RCC 7860 (cell line): ENCODE measurements at regions not wholly inside any gene's neighbourhood (a gene's known extent, or its start where the extent isn't known, plus 50 kb on each side); places are given as distances from the start of the nearest gene placed in this dataset.

ENCODE experiments used
- DNase-seq: peaks from one replicate; pipeline ENCODE4 v3.0.0-alpha.2; 2015; ENCODE audit warnings: low spot score
- FAIRE-seq: peaks from 2 replicates; lab custom pipeline; 2012; peaks lifted over from hg19 to GRCh38; lab: Jason Lieb, UNC

DNA sequence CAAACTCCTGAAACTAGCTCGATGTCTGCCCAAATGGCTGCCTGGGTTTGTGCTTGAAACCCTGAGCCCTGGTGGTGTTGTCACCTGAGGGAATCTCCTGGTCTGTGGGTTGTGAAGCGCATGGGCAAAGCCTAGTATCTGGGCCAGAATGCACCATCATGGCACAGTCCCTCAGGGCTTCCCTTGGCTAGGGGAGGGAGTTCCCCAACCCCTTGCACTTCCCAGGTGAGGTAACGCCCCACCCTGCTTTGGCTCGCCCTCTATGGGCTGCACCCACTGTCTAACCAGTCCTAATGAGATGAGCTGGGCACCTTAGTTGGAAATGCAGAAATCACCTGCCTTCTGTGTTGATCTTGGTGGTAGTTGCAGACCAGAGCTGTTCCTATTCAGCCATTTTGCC is 152.9 kb upstream of the MAP3K7 start:
- FAIRE-seq (no peak), DNase-seq (no peak)

DNA sequence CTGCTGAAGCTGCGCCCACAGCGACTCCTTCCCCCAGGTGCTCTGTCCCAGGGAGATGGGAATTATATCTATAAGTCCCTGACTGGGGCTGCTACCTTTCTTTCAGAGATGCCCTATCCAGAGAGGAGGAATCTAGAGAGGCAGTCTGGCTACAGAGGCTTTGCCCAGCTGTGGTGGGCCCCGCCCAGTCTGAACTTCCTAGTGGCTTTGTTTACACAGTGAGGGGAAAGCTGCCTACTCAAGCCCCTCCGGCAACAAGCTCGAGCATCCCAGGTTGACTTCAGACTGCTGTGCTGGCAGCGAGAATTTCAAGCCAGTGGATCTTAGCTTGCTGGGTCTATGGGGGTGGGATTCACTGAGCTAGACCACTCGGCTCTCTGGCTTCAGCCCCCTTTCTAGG is 152.5 kb upstream of the MAP3K7 start:
- no peak for DNase-seq
- FAIRE-seq: no peak

DNA sequence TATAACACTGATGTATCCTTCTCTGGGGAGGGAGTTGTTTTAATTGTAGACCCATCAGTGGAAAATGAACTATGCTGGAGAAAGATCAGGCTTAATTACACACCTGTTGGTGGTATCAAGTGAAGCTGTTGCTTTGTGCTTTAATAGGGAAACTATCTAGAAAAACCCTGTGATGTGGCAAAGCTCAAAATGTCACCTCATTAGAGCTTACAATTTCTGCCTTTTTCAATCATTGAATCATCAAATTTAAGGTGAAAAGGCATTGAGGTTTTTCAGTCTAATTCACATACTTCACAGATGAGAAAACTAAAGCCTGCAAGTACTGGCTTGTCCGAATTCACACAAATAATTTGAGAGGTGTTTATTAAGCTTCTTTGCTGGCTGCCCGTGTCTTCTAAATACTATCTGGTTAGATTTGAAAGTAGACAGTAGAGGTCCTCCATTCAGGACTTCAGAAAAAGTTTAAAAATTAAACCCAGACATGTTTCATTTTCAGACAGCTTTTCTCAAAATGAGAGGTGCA is 143.3 kb upstream of the MAP3K7 start:
- FAIRE-seq: no peak
- no peak for DNase-seq

DNA sequence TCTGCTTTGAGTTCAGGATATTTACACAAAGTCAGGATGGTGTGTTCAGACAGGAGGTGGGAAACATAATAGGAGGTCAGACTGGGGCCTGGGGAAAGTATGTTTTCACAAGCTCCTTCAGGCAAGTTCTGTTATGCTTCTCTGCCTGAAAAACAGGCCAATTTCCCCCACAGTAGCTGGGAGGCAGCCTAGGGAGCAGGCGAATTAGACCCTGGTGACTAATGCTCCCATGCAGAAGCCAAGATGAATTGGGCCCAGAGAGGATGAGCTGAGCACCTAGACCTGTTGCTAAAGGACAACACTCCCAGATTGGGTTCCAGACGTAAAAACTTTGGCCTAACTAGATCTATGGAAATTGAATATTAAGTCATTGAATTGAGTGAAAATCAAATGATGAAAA is 142.2 kb upstream of the MAP3K7 start:
- DNase-seq (no peak), FAIRE-seq (no peak)

DNA sequence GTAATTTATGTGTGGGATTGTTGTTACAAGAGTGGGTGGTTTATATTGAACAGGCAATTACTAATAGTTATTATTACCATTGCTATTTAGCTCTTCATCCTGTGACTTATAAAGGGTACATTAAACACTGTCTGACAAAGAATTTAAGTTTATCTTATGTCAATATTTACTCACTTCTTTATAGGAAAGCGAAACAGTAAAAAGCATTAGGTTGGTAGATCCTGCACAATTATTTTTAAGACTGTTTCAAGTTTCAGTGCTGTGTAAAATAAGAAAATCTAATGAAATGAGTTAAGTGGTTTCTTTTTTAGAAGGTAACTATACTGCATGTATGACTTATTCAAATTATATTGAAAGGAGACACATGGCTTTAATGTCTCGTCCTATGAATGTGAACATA is 135.8 kb upstream of the MAP3K7 start:
- DNase-seq (no peak), FAIRE-seq (no peak)

DNA sequence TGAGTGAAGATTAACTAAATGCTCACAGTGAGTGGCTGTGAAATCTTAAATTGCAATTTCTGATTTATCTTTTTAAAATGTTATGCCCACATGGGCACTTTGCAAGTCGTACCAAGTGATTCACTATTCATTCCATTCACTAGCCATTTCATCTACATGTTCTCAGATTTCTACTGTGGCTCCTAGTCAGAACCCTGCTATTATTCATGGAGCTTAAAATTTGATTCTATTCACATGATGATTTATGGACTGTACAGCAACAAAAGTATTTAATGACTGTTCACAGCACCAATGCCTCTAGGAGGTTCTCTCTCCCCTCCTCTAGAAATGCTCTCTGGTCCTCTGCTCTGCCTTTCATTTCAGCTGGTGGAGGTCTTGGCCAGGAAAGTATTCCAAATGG is 133.5 kb upstream of the MAP3K7 start:
- DNase-seq: no peak
- FAIRE-seq: no peak

DNA sequence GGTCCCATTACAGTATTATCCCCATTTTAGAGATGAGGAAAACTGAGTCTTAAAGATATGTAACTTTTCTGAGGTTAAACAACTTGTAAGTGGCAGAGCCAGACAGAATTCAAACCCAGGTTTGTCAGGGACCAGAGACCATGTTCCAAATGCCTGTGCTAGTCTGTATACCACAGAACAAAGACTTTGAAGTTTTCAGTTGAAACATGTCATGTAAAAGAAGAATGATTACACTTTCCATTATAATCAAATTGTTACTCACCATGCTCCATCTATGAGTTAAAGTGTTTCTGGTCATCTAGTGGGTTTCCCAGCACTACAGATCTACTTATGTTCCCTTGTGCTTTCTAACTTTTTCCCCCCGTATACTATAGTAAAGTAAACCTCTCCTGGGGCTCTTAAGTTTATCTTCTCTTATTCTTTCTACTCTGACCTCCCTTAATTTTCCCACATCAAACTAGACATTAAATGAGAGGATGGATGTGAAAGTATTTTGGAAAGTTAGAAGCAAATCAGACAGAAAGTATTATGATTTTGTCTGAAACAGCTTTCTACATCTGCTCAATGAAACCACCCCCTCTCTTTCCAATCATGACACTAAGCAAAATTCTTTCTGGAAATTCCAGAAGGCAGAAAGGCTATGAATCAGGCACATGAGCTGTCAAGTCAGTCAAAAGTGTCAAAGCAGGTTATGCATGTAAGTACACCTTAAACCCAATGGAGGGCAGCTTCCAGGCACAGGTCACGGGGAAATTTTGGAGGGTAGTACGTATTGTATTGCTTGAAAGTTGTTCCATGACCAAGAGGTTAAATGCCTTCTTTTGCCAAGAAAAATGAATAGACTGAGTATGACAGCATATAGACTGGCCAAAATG is 132.7 kb upstream of the MAP3K7 start:
- FAIRE-seq (no peak), DNase-seq (no peak)

DNA sequence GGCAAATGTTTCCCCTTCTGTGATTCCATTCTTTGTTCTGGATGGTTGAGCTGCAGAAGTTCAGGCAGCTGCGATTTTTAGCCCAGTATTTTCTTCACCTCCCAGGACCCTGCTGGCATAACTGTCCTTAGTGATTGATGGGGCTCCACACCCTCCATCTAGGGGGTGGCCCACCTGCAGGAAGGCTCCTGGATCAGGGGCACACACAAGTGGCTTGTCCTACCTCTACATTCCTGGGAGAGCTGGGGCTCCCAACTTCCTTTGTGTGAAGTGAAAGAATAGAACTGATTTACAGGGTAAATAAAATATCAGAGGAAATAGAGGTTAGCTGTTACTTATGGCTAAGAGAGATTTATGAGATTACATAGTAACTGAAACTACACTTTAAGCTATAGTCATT is 129.5 kb upstream of the MAP3K7 start:
- DNase-seq (no peak), FAIRE-seq (no peak)

DNA sequence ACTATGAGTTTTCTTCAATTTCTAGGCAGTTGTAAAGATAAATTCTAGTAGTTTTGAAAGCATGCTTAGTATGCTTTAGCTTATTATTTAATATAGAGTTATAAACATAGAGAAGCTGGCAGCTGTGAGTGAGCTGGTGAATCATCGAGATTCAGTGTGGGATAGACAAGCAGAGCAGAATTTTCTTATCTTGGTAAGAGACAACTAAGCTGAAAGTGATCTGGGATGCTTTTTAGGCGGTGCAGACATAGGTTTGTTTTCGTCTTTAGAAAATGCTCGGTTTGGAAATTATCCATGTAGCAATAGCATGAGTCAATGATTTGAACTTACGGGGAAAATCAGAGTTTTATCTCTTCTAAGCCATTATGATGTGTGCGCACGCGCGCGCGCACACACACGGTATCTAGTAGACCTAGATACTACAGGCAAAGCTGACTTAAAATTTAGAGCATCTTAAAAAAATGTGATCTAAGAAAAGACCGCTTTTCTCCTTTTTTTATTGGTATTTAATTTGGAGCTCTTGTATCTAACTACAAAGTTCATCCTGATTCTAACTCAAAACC is 128.3 kb upstream of the MAP3K7 start:
- no peak for FAIRE-seq
- DNase-seq: no peak

DNA sequence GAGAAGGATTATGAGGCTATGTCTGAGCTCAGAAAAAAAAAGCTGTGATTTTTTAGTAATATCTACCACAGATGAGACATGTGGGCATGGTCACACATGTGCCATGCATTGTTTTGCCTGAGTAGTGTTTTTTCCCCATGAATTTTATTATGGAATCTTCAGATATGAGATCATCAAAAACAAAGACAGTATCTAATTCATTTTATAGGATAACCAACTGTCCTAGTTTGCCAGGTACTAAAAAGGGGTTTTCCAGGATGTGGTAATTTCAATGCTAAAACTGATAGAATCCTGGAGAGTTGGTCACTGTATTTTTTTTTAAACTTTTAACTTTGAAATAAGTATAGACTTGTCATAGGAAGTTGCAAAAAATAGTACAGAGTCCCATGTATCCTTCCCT is 127.4 kb upstream of the MAP3K7 start:
- DNase-seq: no peak
- no peak for FAIRE-seq

DNA sequence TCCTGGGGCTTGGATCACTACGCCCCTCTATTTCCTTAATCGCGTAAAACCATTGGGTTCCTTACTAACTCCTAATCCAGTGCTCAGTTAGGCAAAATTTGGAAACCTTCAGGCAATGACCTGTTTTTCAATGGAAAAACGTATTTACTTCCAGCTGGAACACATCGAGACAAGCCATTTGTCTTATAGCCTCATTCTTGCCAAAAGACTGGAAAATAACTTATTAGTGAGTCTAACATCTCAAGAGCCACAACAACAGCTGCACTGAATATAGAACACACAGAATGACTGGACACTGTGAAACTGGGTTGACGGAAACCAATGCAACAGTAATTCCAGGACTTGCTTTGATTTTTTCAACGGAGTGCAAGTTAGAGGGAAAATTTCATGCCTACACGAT is 125.2 kb upstream of the MAP3K7 start:
- FAIRE-seq: no peak
- DNase-seq: no peak

DNA sequence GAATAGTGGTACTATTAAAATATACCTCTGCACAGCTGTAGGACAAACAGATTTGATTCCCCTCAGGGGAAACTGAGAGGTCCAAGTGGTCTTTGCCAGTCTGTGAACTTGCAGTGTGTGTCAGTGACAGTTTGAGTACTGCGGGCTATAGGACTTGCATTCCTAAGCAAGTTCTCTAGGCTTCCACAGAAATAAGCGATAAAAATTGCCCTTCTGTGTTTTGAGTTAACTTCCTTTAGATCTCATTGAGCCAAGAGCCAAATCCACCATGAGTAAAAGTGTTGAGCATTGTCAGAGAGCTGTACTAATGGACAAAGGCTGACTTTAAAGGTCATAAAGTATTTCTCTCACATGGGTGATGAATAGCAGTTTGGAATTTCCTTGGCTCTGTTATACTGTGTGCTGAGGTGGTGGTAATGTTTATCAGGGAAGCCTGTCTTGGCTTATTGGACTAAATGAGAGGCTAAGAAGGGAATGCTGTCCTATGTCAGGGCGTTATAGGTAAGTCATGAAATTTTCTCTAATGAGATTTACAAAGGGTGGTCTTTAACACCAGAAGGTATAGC is 122.6 kb upstream of the MAP3K7 start:
- FAIRE-seq (no peak), DNase-seq (no peak)

DNA sequence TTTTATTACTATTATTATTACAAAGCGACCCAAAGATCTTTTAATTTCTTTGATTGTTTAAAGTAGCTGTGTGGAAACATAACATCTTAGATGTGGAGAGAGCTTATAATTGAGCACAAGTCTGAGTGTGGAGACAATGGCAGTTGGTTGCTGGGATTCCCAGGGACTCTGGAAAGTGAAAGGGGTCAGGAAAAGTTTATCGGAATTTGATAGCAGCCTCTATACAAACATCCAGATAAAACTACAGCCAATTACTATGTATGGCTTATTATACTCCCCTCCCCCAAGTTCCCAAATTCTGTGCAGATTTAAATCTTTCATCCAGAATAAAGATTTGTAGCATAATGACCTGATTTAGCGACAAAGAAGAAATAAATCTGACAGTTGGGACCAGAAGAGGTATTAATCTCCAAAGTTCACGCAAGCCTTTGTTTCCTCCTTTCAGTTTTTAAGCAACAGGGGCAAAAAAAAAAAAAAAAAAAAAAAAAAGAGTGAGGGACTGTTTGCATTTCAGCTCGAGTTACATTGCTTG is 121.4 kb upstream of the MAP3K7 start:
- no peak for DNase-seq
- FAIRE-seq: no peak

DNA sequence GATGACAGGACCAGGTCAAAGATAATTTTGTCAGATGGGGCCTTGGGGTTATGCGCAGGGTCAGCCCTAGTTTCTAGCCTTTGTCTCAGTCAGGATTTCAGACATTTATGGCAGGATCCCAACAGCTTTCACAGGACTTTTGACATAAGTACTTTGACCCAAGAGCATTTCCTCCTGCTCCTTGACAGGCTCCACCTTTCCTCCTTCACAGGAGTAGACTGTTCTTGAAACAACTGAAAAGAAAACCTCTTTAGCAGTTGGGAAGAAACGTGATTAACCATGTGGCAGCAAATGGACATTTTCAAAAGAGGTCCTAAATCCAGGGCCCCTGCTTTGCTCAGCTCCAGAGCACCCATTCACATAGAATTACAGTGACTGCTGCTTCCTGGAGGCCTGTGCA is 120.4 kb upstream of the MAP3K7 start:
- FAIRE-seq: no peak
- no peak for DNase-seq

DNA sequence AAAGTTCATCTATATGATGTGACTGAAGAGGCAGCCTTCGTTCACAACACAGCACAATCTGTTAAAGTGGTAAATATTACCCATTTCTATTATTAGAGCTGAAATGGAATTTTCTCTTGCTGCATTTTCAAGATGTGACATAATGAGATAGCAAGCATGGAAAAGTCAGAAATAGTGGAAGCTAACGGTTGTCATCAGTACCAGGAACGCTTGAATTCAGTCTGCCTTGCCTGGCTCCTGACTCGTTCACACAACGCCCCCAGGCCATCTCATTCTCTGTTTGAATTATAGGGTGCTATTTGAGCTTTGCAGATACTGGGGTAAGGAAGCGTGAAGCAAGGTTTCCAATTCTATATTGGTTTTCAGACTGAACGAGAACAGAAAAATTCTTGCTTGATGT is 116.5 kb upstream of the MAP3K7 start:
- no peak for DNase-seq
- FAIRE-seq: no peak

DNA sequence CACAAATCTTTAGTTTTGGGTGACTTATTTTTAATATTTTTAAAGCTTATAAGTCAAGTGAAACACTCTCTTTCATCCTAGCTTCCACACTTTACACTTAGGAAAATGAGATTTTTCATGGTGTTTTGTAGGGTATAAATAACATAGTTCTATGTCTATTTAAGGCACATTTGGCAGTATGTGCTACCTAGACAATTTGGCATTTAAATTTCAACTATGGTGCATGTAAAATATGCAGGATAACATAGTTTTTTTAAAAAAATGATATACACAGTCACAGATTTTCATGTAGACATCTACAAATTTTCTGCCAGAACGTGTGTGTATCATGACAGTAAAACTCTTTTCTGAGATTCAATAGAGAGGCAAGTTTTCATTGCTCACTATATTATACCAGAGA is 115.1 kb upstream of the MAP3K7 start:
- no peak for DNase-seq
- FAIRE-seq: no peak

DNA sequence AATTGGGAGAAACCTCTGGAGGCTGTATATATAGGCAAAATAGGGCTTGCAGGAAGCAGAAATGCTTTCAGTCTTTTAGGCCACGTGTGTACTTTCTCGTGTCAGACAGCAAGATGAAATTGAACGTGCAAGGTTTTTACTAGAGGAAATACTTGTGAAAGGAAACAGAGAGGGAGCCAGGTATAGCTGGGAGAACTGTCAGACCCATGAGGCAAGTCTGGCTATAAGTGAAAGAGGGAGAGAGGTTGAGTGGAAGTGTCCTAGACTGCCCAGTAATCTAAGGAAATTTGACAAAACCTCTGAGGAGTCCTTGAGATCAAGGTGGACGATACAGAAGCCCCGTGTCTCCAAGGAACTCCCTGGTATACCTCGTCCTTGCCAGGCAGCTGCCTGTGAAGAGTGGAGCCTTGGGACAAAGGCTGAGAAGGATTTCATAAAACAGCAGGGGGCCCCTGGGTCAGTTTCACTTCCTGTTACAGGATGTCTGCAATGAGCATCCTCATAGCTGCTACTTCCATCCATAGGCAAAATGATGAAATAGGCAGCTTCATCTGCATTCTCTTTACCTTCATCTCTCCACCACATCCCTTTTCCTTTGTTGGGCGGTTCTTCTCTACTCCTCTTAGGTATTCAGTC is 114.4 kb upstream of the MAP3K7 start:
- DNase-seq: no peak
- no peak for FAIRE-seq

DNA sequence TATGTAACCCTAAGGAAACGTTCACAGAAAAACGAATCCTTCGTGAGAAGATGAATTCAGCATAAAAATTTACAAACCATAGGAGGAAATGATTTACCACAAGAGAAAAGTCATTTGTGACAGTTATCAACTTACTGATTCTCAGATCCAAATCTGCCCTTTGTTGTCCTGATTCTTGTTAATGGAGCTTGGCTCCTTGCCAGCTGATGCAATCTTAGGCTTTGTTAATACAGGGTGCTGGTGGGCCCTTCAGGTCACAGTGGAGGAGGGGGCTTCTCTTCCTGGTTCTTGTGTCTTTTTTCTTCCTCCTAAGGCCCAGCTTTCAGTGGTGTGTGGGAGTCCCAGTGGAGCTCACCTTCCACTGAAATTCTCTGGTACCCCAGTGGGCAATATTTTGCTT is 108.4 kb upstream of the MAP3K7 start:
- DNase-seq (no peak), FAIRE-seq (no peak)

DNA sequence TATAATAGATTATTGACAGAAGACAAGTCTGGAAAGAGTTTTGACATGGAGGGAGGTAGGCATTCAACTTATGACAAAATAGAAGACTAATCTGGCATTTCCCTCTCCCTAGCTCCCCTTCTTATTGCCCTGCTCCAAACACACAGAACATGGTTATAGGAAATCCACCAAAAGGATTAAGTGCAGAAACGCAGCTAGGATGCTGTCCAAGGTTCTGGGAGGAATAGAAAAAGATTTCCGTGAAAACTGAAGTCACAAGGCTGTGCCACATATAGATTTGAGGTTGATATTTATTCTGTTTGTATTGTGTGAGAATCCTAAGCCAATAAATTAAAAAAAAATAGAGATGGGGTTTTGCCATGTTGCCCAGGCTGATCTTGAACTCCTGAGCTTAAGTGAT is 107.9 kb upstream of the MAP3K7 start:
- no peak for FAIRE-seq
- no peak for DNase-seq

DNA sequence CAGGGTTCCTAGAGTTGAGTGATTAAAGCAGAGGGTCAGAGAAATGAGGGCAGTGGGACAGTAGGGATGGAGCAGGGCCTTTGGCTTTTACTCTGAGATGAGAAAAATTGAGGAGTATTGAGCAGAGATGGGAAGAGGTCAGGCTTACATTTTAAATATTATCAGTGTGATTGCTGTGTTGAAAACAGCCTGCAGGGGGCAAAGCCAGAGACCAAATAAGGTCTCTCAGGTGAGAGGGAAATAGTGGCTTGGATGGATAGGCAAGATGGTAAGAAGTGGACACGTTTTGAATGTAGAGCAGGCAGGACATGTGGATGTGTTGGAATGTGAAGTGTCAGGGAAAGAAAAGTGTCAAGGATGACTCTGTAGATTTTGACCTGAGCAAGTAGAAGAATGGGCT is 105.0 kb upstream of the MAP3K7 start:
- FAIRE-seq: no peak
- DNase-seq: no peak

DNA sequence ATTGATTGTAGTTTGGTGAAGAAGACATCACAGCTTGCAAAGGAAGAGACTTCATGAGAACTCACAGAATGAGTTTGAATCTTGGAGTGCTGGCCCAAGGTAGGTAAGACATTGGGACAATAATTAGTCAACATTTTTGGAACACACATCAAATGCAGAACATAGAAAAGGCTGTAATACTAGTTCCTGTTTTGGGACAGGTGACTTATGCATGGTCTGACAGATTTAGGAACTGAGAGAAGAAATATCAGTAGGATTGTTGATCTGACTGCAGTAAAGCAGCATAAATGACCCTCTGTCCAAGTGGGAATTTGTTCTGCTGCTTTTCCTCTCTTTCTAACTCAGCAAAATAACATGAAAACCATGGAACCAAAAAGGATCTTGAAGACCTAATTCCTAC is 102.3 kb upstream of the MAP3K7 start:
- DNase-seq (no peak), FAIRE-seq (no peak)
